GM21717 (cell line): ENCODE measurements at regions not wholly inside any gene's neighbourhood (a gene's known extent, or its start where the extent isn't known, plus 50 kb on each side); places are given as distances from the start of the nearest gene placed in this dataset.
"Not testable (repeated sequence)": the region's sequence is repeated elsewhere in the genome, so short reads cannot be mapped to it uniquely, and the experiment has no call there.

Source experiments
- ATAC-seq: cut with Tn5 transposase; IDR thresholded peaks from one replicate; pipeline ENCODE4 v1.9.1; 2021; ENCODE audit warnings: mild to moderate bottlenecking, moderate library complexity; ENCODE audit not compliant: unreplicated experiment

DNA sequence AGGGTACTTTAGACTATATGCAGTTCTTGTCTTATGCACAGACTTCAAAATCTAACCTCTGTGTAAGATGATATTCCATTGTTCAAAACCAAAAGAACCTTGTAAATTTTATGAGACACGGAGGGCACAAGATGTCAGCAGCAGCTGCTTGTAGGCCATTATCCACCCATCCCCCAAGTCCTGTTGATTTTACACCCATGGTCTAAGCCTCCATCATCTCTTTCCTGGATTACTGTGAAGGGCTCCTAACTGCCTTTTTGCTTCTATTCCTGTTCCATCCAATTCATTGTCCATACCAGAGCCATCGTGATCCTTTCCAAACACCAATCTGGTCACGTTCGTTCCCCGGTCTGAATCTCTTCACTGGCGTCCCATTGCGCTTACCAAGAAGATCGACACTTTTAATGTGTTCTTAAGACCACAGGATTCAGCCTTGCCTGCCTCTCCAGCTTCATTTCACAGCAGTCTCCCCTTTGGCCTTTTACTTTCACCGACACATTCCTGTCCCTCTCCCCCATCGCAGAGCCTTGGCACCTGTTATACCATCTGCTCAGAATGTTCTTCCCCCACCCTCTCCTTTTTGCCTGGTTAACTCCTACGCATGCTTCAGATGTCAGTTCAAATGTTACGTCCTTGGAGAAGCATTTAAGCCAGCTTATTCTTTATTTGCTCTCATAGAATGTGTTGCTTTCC, 107.3 kb upstream of the POU3F1 start:
- ATAC-seq: no peak

DNA sequence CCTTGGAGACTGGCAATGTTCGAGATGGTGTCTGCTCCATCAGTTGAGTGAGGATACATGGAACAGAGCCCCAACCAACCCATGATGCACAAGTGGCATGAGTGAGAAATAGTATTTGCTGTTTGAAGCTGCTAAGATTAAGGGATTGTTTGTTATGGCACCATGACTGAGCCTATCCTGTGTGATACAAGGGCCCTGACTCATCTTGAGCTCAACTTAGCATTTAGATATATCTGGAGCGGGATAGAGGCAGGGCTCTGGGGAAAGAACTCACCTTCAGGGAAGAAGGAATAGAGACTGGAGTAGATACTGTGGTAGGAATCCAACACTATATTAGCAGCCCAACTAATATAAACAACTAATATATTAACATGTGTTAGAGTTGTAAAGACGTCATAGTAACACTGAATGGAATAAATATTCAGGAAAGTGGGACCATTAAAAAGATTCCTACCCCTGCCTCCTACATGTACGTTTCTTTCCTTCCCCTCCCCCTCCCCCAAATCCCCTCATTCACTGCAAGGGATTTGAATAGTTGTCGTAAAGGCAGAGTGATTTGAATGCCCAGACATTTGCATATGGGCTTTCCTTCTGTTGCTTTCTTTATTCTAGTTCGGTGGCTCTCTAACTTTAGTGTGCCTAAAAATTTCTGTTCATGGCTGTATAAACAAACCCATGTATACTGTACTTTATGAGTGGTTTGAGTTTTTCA, 106.6 kb upstream of the POU3F1 start:
- ATAC-seq: no peak

DNA sequence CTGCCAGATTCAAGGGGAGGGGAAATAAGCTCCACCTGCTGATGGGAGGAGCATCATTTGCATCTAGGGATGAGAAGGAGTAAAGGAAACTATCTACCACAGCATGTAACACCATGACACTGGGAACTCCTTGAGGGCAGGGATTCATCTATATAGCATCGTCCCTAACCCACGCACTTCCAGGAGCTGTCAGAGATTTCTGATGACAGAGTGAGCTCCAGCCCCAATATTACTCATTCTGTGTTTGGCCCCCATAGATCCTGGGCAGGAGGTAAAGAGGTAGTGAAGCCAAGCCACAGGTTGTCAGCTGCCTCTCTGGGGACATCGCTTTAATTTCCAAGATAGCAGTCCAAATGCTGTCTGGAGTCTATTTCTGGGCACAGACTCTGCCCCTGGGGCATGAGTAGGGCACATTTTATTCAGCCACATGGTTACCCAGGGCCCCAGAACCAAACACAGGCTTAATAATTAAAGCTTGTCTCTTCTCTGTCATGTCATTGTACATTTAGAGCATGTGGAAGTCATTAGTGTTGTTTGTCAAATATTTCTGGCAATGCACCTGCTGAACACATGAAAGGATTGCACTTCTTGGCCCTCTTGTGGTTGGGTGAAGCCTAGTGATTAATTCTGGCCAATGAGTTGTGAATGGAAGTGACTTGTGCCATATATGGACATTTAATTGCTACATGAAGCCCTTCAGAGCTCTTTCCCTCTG, 105.9 kb upstream of the POU3F1 start:
- no peak for ATAC-seq

GRCh38 chr1:38151399-38151798, 104.8 kb upstream of the POU3F1 start:
- ATAC-seq: no peak

DNA sequence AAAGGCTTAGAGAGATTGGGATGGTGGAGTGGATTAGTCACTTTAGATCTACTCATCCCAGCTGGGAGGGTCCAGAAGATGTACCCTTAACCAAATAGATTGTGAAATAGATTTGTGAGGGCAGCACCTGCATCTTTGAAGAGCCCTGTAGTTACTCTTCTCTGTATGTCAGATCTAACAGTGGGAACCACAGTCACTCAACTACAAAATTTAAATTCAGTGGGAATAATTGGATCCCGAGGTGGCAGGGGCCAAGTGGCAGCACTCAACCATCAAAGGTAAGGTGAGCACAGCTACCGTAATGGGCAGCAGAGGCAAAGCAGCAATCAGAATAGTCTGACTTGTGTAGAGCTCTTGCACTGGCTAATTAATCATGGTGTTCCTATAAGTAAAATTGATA, 99.5 kb upstream of the POU3F1 start:
- not testable (repeated sequence) for ATAC-seq

GRCh38 chr1:38142606-38143005, 96.0 kb upstream of the POU3F1 start:
- no peak for ATAC-seq

- no peak for ATAC-seq
These were observed 94.9 kb upstream of the POU3F1 start for GRCh38 chr1:38141483-38141882.

DNA sequence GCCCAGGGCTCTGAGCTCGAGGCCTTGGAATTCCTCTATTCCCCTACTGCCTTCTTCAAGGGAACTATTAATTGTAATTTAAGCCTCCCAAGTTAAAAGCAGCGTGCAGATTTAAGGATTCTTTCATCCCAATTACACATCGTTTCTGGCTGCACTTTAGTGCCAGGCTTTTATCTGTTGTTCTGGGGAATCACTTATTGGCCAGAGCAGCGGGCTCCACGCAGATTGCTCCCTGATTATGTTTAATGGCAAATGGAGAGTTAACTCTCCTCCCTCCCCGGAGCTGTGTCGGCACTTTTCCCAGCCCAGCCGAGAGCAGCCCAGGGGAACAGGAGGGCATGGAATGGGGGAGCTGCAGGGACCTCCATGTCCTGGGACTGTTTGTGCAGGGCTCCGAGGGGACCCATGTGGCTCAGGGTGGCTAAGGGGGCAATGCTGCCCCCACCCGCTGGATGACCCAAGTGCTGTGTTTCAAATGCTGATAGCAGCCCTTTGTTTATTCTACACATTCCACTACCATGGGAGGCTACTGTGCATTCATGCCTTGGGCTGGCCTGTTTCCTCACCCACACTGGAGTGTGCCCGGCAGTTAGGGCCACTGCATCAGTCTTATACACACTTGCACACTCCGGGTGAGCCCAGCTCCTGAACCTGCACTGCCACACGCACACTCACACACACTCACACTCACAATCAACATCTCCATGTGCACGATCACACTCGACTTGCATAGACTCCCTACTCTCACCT, 93.3 kb upstream of the POU3F1 start:
- ATAC-seq: no peak

- ATAC-seq: no peak
These were observed 92.1 kb upstream of the POU3F1 start for GRCh38 chr1:38138498-38139233.

DNA sequence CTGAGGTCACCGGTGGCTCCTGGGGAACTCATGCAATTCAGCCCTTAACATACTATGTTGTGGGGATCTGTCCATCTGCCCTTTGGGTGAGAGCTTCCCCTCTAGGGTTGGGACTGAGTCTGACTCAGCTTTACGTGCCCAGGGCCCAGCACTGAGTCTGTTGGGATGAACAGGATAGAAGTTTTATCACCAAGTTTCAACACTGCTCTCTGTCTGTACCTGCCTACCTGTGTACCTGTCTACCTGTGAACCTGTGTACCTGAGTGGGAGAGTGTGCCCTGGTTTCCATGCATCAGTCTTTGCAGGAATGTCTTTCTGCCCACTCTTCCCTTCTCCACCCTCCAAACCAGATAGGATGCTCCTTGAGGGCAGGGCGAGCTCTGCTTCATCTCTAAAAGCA, 90.6 kb upstream of the POU3F1 start:
- no peak for ATAC-seq

DNA sequence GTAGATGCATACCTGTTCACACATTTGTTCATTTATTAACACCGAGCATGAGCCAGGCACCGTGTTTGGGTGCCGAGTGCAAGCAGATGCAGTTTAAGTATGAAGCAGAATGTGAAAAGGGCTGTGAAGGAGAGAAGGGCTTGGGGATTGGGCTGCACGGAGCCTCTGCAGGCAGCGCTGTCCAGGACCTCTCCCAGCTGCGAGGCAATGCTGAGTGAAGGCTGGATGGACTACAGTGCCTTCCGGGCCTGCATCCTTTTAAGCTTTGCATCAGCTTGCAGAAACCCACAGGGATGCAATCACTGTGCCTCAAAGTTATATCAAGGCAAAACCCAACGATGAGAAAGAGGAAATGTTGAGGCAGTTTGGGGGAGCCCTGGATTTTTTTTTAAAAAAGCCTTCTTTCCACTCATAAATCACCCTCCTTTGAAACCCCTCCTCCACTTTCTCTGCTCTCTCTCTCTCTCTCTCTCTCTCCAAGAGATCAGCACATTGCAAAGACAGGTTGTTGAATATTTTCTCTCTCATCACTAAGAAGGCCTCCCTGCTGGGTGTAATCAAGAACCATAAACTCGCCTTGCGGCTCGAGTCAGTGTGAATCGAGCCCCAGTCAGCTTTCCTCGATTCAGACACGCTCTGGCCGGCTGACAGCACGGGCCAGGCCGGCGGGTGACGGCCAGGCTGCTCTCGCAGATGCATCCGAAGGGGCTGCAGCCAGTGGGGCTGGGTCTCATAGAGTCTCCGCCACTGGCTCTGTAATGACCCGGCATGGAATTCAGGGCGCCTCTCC, 89.2 kb upstream of the POU3F1 start:
- ATAC-seq: no peak

DNA sequence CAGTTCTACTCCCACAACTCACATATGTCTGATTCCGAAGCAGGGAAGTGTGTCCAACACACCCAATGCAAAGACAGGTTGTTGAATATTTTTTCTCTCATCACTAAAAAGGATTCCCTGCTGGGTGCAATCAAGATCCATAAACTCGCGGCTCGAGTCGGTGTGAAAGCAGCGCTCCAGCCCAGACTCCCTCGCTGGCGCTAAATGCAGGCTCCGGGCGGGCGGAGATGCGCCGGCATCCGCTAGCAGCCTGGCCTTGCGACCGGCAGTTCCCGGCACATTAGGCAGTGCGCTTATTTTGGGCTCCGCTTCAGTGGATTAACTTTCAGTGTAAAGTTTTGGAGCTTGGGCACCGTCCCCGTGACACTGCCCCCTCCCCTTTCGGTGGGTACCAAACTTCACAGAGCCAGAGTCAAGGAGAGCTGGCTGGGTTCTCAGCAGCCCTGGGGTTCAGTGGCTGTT, 87.7 kb upstream of the POU3F1 start:
- no peak for ATAC-seq

GRCh38 chr1:38133756-38134155, 87.2 kb upstream of the POU3F1 start:
- ATAC-seq: no peak

GRCh38 chr1:38133304-38133703, 86.7 kb upstream of the POU3F1 start:
- no peak for ATAC-seq

DNA sequence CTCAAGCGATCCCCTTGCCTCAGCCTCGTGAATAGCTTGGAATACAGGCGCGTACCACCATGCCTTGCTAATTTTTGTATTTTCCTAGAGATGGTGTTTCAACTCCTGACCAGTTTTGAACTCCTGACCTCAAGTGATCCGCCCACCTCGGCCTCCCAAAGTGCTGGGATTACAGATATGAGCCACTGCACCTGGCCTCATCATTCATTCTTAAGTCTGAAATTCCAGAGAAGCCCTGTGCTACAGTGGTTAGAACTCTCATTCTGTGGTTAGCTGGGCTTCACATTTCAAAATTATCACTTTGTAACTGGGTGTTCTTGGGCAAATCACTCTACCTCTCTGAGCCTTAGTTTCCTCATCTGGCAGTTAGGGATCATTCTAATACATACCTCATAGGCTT, 86.1 kb upstream of the POU3F1 start:
- no peak for ATAC-seq

DNA sequence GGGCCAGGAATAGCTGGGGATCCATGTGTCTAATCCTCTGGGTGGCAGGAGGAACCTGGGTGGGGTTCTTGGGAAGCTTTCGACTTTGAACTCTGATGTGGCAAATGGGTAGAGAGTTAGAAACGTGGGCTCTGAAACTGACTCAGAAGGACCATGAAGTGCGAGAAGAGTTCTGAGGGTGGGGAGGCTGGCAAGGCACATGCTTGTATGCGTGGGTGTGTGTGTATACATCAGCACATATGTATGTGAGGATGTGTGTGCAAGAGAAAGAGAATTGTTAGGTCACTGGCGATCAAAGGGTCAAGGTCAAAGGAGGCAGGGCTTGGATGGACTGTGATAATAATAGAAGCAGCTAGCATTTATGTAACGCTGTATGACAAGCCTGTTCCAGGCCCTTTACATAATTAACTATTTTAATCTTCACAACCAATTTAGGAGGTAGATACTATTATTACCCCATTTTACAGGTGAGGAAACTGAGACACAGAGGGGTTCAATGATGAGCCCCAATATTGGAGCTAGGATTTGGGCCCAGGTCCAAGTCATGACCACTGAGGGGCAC, 84.5 kb upstream of the POU3F1 start:
- ATAC-seq: no peak

DNA sequence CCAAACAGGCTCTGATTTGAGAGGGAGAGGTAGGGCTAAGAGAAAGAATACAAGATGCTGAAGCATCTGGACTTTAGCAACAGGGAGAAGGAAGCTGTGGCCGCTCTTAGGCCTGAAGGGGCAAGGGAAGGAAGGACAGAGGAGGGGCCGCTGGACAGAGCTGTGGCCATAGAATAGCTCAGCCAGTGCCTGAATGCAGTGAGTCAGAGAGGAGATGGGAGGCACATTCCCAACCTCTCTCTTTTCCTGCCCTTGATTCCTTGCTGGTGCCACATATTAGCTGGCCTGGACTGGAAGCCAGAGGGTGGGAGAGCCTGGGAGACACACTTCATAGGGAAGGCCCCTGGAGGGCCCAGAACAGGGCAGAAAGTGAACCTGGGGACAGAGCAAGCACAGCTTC, 83.4 kb upstream of the POU3F1 start:
- no peak for ATAC-seq

DNA sequence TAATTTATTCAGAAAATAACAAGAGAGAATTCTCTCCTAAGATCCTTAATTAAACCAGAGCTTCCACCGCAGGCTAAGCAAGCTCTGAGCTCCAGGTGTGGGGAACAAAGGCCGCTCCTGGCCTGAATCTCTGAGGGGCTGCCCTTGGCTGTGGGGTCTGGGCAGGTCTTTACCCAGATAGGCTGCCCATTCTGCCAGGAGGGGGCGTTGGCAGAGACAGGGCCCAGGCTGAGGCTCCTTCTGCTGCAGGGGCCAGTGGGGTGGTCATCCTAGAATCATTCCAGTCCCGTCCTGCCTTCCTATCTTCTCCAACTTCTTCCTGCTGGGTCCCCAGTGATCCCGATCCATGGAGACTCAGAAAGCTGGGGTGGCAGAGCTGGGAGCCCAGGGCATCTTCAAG, 82.9 kb upstream of the POU3F1 start:
- ATAC-seq: no peak

DNA sequence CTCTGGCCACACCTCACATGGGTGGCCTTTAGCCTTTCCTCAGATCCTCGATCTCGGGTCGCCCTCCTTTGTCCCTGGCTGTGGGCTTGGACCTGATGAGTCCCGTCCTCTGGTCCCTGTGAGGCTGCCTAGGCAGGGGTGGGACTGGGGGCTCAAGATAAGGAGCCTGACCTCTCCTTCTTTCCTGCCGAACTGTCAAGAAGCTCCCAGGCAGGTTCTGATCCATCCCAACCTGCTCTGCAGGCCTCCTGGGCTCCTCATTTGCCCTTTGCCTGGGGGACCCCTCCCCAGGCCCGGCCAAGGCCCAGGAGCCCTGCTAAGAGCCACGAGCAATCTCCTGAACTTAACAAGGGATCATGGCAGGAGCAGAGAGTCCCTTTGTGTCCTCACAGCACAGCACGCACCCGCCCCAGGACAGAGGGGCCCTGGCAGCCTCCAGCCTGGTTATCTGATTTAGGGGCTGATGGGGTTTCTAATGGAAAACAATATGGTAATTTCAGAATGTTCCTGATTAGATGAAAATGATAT, 82.4 kb upstream of the POU3F1 start:
- ATAC-seq: no peak
